ENCODE measurements at regions not wholly inside any gene's neighbourhood (a gene's known extent, or its start where the extent isn't known, plus 50 kb on each side); places are given as distances from the start of the nearest gene placed in this dataset.
"Not testable (repeated sequence)": the region's sequence is repeated elsewhere in the genome, so short reads cannot be mapped to it uniquely, and the experiment has no call there.

DNA sequence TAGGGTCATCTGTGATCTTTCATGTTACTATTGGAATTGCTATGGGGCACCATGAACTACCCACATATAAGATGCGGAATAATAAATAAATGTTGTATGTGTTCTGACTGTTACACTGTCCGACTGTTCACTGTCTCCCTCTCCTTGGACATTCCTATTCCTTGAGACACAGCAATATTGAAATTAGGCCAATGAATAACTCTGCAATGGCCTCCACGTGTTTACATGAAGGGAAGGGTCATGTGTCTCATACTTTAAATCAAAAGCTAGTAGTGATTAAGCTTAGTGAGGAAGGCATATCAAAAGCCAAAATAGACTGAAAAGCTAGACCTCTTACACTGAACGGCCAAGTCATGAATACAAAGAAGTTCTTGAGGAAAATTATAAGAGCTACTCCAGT is 751.3 kb downstream of the SOCS6 start:
- no peak for DNase-seq

- no peak for DNase-seq
Measured at GRCh38 chr18:71038196-71038595, 749.4 kb downstream of the SOCS6 start.

- DNase-seq = no peak
Measured at GRCh38 chr18:71036783-71037182, 747.9 kb downstream of the SOCS6 start.

GRCh38 chr18:71031296-71032191 is 742.7 kb downstream of the SOCS6 start:
- not testable (repeated sequence) for DNase-seq

DNA sequence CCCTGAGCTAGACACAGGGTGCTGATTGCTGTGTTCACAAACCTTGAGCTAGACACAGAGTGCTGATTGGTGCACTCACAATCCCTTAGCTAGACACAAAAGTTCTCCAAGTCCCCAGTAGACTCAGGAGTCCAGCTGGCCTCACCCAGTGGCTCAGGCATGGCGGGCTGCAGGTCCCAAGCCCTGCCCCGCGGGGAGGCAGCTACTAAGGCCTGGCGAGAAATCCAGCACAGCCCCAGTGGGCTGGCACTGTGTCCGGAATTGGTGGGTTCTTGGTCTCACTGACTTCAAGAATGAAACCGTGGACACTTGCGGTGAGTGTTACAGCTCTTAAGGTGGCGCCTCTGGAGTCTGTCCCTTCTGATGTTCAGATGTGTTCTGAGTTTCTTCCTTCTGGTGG is 741.2 kb downstream of the SOCS6 start:
- DNase-seq = not testable (repeated sequence)

DNA sequence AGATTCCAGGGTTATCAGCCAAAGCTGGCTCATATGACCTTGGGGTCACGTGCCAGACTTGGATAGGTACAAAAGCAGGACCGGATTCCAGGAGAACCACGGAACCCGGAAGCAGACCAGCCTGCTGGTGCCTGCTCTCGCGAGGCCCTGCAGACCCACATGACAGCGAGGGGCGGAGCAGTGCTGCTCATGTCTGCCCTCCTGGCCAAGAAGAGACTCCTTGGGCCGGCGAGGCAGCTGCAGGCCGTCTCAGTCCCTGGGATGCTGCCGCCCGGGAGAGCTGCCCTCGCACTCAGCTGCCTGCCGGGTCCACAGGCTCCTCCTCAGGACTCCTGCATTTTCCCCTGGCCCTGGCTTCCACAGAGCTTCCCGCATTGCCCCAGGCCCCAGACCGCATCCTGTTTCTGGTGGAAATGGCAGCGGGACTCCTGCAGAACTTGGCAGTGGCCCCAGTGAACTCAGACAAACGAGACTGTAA is 739.5 kb downstream of the SOCS6 start:
- no peak for DNase-seq

GRCh38 chr18:71027531-71027930 is 738.7 kb downstream of the SOCS6 start:
- no peak for DNase-seq

DNA sequence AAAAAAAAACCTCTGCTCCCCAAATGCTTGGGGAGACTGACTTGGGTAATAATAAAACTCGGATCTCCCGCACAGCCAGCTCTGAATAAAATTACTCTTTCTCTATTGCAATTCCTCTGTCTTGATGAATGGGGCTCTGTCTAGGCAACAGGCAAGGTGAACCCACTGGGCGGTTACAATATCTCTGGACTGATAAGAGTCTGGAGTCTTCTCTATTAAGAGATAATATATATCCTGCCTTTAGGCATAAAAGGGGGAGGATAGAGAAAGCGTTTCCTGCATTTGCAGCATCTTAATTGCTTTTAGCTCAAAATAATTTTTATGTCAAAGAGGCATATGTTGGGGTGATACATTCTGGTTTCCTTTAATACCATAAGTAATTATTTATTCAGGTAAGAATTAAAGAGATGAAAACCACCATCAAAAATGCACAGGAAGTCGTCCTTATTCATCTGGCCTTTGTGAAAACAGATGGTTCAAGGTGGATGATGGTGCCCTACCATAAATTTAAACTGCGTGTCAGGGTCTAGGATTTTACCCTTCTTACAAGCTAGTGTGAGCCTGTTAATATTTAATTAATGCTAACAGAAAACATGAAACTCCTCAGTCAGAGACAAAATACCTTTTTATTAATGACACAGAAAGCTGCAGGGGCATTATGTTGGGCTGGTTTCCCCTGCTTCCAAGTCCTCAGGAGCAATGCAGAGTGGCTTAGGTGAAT is 736.8 kb downstream of the SOCS6 start:
- no peak for DNase-seq

- DNase-seq = no peak
Measured at GRCh38 chr18:71022389-71022788, 733.5 kb downstream of the SOCS6 start.

DNA sequence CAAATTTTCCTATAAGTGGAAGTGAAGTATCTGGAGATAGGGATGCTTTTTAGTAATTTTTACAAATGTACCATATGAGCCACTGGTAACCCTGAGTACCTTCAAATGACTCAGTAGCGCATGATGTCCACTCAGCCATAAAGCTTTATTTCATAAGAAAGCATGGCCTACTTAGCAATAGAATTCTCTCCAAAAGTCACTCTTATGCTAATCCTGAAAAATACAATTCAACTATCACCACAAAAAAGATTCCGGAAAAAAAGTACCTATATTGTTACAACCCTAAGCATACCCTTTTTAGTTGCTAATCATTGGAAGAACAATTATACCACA is 732.2 kb downstream of the SOCS6 start:
- no peak for DNase-seq

- no peak for DNase-seq
Measured at GRCh38 chr18:71020342-71021029, 731.6 kb downstream of the SOCS6 start.

DNA sequence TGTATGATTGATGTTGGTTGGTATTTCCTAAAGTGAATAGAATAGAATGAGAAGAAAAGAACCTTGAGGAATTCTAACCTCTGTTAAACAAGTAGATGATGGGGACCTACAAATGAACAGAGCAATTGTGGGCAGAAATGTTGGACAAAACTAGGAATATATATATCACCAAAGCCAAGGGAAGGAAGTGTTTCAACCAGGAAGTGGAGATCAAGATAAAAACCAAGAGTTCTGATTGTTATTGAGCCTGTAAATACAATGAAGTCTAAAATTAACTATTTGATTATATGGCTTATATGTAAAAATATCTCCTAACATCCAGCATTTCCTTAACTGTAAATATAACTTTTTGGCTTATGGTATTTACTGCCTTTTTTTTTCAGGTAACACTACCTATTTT is 730.0 kb downstream of the SOCS6 start:
- no peak for DNase-seq

DNA sequence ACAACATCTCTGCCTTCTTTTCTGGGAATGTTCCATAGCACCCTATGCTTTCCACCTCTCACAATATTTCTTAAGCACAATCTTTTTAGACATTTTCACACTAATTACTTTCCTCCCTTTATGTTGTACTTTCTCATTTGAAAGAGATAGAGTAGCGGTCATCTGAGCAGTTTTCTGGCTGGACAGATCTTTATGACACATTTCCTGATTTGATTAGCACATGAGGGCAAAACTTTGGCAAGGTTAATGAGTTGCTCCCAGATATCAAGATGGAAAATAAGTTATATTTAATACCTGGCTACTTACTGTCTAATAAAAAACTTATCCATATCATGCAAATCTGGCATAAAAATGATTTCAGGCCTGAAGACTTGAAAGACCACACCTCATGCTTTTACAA is 723.9 kb downstream of the SOCS6 start:
- no peak for DNase-seq

- no peak for DNase-seq
Measured at GRCh38 chr18:71011389-71011788, 722.5 kb downstream of the SOCS6 start.

- no peak for DNase-seq
Measured at GRCh38 chr18:71008257-71008656, 719.4 kb downstream of the SOCS6 start.

- DNase-seq = no peak
Measured at GRCh38 chr18:71001597-71001996, 712.8 kb downstream of the SOCS6 start.

DNA sequence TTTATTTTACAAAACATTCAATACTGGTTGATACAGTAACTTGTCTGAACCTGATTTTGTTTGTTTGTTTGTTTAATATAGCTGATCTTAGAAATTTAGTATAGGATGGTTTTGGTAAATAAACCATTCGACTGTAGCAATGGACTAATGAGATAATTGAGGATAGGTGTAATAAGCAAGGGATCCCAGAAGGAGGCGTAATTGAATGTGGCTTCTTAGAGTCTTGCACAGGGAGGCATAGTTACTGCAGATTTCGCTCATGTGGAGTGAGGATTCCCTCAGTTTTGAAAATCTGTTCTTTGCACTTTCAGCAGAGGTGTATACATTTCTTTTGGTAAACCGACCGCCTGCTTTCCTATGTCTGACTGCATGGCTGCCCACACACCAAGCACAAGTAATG is 709.6 kb downstream of the SOCS6 start:
- peak in 1 of 2 experiments; percentile 19 for DNase-seq

DNA sequence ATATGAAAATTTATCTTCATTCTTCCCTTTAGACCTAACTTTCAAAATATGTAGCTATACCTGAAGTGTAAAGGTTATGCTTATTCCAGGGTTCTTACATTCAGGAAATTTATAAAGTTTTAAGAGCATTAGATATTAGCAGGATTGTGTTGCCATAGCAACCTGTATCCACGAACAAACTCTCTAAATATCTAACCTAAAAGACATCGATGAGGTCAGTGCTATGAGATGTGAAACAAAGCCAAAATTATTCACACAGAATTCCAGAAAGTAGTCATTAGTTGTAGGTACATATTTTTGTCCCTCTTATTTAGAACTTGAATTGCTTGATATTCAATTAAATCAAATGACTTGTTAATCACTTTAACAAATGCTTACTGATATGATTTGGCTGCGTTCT is 705.3 kb downstream of the SOCS6 start:
- DNase-seq = no peak

- DNase-seq = no peak
Measured at GRCh38 chr18:70991577-70991976, 702.7 kb downstream of the SOCS6 start.

- no peak for DNase-seq
Measured at GRCh38 chr18:70985948-70986347, 697.1 kb downstream of the SOCS6 start.

DNA sequence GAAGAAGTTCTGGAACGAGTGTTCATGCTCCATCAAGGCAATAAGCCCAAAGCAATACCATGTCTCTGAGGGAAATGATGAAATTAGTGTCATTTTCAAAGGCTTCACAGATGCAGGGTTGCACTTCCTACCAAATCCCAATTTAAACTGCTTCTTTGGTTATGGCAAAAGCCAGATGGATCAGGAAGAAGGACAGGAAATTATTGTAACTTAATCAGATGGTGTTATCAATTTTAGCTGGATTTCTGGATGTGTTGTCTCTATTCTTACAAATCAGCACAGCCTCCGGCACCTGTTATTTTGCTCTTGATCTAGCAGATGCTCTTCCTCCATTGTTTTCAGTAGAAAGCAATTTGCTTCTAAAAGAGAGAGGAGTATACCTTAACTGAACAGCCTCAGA is 693.4 kb downstream of the SOCS6 start:
- no peak for DNase-seq

GRCh38 chr18:70981400-70982140 is 692.7 kb downstream of the SOCS6 start:
- DNase-seq = no peak

- no peak for DNase-seq
Measured at GRCh38 chr18:70973626-70974025, 684.8 kb downstream of the SOCS6 start.

Data from NCI-H526 (cell line).